ENCODE measurements at regions not wholly inside any gene's neighbourhood (a gene's known extent, or its start where the extent isn't known, plus 50 kb on each side); places are given as distances from the start of the nearest gene placed in this dataset.
A peak's percentile ranks its signal among the peaks of the same experiment; 100 is the strongest.

GRCh38 chr10:78852466-78853240, 216.1 kb upstream of the ZMIZ1 start:
- DNase-seq (ENCODE audit: low read depth in 3 of 3) = peak in 1 of 3 experiments; percentile 5

- no peak for DNase-seq (ENCODE audit: low read depth in 3 of 3)
These were observed 214.9 kb upstream of the ZMIZ1 start for GRCh38 chr10:78853864-78854263.

DNA sequence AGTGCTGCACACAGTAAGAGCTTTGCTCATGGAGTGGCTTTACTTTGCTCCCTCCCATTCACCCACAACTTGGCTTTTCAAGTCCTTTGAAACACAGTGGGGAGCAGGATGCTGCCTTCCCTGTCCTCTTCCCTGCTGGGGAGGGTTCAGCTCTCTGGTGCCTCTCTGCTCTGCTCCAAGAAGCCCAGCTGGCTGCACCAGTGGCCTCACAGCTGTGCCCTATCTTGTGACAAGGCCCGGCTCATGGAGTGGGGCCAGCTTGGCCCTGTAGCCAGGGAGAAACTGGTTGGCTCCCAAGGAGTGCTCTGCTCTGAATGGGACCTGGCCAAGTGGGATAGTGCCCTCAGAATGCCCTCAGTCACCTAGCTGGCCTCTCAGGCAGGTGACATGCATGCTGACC, 212.3 kb upstream of the ZMIZ1 start:
- DNase-seq (ENCODE audit: low read depth in 3 of 3) = no peak

DNA sequence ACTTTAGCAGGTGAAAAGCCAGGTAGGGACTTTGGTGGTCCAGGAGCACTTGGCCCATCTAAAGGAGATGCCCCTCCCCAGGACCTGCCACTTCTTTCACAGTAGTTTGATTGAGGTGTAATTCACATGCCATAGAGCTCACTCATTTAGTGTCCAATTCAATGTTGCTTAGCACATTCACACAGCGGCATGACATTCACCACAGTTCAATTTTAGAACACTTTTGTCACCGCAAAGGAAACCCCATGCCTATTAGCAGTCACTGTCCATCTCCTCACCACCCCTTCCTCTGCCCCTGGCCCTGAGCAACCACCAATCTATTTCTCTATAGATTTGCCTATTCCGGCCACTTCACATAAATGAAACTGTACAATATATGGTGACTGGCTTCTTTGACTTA, 211.6 kb upstream of the ZMIZ1 start:
- DNase-seq (ENCODE audit: low read depth in 3 of 3) = no peak

DNA sequence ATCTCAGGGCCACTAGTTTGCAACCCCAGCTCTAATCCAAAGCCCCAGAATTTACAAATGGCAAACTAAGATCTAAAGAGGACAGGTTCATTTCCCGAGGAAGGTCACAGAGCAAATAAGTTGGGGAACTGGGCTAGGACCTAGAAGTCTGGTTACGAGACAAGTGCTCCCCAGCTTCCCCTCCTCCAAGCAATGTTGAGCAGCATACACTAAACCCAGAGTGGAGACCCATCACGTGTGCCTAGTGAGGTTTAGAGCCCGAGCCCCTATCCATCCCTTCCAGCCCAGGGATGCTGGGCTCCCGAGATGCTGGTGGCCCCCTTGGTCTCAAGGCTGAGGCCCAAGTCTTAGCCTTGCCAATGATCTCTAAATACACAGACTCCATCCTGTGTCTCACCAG, 209.5 kb upstream of the ZMIZ1 start:
- no peak for DNase-seq (ENCODE audit: low read depth in 3 of 3)

DNA sequence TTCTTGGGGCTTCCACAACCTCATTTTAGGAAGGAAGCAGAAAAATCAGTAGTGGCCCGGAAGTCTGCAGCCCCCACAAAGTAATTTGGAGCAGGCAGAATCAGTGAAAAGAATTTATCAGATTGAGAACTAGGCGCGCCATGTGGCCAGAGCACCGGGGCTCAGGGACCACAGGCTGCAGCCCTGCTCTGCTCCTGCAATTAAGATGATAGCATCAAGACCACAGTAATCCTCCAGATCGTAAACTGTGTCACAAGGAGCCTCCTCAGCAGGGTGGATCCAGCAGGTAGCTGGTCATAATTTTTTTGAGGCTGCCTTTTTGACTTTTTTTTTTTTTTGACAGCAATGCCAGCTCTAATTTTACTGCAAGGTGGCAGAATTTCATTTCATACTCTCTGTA, 209.0 kb upstream of the ZMIZ1 start:
- no peak for DNase-seq (ENCODE audit: low read depth in 3 of 3)

GRCh38 chr10:78860260-78860914, 208.4 kb upstream of the ZMIZ1 start:
- DNase-seq (ENCODE audit: low read depth in 3 of 3) = no peak

DNA sequence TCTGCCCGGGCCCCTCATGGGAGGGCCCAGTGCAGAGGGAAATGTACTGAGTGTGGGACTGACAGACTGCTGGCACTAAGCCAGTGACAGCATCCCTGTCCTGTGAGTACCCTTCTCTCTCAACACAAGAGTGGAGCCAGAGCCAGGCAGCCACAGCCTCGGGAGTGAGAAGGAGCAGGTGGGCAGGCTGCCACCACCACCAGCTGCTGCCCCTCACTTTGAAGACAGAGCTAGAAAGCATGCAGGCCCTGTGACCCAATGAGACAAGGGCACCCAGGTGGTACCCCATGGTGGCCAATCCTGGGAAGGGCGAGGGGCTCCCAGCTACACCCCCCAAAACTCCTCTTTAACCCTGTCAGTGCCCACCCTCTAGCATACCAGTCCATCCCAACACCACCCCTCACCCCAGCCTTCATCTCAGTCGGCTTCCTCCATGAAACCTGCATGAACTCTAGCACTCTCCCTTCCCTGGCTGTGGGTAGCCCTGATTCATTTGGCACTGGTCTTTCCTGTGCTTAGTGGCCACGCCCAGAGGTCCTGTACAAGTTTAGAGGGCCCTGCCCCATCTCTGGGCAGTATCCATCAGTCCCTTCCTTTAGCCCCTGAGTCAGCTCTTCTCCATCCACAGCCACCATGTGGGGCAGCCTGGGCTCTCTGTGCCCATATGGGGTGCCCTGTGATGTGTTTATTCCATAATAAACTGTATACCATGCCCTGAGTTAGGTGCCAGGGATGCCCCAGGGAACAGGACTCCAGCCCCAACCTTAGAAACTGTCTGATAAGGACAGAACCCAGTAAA, 207.0 kb upstream of the ZMIZ1 start:
- DNase-seq (ENCODE audit: low read depth in 3 of 3) = no peak

- no peak for DNase-seq (ENCODE audit: low read depth in 3 of 3)
These were observed 206.5 kb upstream of the ZMIZ1 start for GRCh38 chr10:78862328-78862640.

DNA sequence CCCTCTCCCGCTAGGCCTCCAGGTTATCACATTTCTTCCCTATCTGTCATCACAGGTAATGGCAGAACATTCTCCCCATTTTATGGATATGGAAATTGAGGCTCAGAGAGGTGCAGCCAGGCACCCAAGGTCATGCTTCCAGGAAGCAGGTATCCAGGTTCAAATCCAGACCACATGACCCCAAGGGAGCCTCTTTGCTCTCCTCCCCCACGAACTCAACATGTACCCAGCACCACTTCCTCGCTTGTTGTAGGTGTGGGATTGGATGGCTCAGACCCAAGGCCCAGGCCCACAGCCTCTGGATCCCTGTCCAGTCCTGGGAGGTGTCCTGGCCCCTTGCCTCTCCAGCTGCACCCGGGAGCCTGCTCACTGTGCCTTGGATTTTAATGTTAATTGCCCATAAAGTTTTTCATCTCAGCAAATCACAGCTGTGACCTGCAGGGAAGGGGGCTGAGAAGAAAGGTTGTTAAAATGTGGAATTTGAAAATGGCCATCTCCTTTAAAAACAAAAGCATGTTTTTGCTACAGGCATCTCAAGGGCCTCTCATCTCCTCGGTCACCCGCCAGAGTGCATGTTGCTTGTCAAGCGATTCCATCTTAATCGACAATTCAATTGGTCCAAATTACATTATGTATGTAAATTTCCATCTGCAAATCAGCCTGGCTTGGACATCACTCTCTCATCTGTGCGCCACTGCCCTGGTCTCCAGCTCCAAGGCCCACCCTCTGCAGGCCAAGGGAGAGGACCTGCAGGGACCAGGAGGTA, 205.4 kb upstream of the ZMIZ1 start:
- DNase-seq (ENCODE audit: low read depth in 3 of 3) = no peak

GRCh38 chr10:78863906-78864239, 204.9 kb upstream of the ZMIZ1 start:
- no peak for DNase-seq (ENCODE audit: low read depth in 3 of 3)

GRCh38 chr10:78864761-78865537, 203.8 kb upstream of the ZMIZ1 start:
- DNase-seq (ENCODE audit: low read depth in 3 of 3) = no peak

DNA sequence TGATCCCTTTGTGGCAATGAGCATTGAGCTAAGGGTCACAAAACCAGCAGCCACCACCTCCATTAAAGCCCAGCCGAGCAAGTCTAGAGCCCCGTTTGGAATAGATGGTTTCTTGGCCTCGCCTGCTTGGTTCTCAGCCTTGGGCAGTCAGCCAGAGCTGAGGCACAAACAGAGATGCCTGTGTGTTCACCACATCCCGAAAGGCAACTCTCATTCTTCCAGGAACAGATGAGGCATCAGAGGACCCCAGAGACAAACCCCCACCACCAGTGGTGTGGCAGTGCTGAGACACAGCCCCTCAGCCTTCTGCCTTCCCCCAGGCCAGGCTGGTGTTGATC, 203.3 kb upstream of the ZMIZ1 start:
- DNase-seq (ENCODE audit: low read depth in 3 of 3) = no peak

- DNase-seq (ENCODE audit: low read depth in 3 of 3) = no peak
These were observed 202.6 kb upstream of the ZMIZ1 start for GRCh38 chr10:78865931-78866717.

DNA sequence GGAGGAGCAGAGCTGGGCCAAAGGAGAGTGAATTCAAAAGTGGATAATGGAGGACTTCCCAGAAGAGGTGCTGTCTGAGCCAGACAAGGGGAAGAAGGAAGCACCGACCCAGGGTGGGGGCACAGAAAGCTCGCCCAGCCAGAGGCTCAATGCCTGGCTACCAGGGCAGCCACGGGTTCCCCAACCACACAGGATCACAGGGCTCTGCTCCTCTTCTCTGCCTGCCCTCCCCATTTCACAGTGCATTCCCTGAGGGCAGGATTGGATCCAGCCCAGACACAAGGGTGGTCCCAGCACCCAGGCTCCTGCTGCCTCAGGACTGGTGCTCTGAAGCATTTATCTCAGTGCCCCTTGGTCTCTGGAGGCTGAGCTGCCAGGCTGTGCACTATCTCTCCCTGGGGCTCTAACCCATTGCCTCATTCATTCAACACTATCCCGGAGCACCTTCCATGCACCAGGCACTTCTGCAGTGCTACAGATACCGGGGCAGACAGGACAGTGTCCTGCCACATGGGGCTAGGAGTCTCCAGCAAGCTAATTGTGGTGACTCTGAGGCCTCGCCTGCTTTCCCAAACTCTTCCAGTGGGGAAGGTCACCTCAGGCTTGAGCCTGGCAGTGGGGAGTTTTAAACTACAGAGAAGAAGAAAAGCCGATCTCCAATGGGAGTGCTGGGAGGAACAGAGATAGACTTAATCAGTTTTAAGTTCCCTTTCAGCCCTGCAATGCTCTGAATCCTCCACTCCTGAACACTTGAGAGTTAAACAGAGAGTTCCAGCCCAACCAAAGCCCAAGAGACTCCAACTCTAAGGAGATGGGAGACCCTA, 201.8 kb upstream of the ZMIZ1 start:
- no peak for DNase-seq (ENCODE audit: low read depth in 3 of 3)

- no peak for DNase-seq (ENCODE audit: low read depth in 3 of 3)
These were observed 201.2 kb upstream of the ZMIZ1 start for GRCh38 chr10:78867555-78867939.

DNA sequence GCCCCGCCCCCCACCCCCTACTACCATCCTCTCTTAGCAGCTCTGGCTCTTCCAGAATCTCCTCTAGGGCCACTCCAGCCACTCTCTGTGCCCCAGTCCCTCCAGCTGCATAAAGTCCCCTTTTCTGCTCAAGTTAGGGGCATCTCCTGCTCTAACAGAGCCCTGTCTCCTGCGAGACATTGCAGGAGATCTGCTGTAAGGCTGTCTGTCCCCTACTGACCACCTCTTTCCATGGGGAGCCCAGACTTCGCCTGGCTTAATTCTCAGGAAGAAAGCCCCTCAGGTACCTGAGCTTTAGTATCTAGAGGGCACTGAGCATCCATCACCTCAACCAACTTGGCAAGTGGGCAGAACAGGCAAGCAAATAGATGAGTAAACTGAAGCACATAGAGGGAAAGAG, 200.7 kb upstream of the ZMIZ1 start:
- no peak for DNase-seq (ENCODE audit: low read depth in 3 of 3)

DNA sequence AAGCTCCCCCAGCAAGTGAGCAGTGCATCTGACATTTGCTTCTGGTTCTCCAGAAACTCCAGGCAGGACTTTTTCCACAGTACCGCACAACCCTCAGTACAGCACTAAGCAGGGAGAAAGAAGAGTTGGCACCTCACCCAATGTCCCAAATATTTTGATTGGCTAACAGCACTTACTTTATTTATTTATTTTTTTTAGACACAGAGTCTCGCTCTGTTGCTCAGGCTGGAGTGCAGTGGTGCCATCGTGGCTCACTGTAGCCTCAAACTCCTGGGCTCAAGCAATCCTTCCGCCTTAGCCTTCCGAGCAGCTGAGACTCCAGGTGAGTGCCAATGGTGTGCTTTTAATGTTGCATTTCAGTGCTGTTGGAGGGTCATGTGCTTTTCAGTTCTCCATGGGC, 200.3 kb upstream of the ZMIZ1 start:
- DNase-seq (ENCODE audit: low read depth in 3 of 3) = no peak

GRCh38 chr10:78868861-78869260, 199.9 kb upstream of the ZMIZ1 start:
- DNase-seq (ENCODE audit: low read depth in 3 of 3) = no peak
